GM12878 (cell line): ENCODE measurements at regions not wholly inside any gene's neighbourhood (a gene's known extent, or its start where the extent isn't known, plus 50 kb on each side); places are given as distances from the start of the nearest gene placed in this dataset.

Source experiments
- ATAC-seq: fragments of 200-7000 bp; cut with Tn5 transposase; 3 replicates; pipeline ENCODE4 v1.9.1; 2020; ENCODE audit warnings: mild to moderate bottlenecking, moderate library complexity
- BruUV-seq: library from RNA; stranded (reverse); fragments of 400-500 nt; replicated peaks from 2 replicates; lab custom pipeline; 2021; lab: Mats Ljungman, UMichigan
- CTCF ChIA-PET: fragments of 300-600 bp; sonication (Branson Sonifier 250); formaldehyde crosslinking; extraction: SDS; loops from one replicate; lab custom pipeline; 2021; ENCODE audit warnings: inconsistent platforms; lab: Yijun Ruan, JAX
- POLR2A ChIA-PET: fragments of 350-600 bp; formaldehyde crosslinking; extraction: SDS; loops from one replicate; lab custom pipeline; 2021; ENCODE audit warnings: inconsistent platforms; lab: Charles Lee
- RAD21 ChIA-PET: fragments of 300-600 bp; sonication (Branson Sonifier 250); formaldehyde crosslinking; loops from one replicate; lab custom pipeline; 2023; ENCODE audit warnings: antibody characterized with exemption; ENCODE audit not compliant: unreplicated experiment; lab: Charles Lee
- SMC1A ChIA-PET: fragments of 300-600 bp; sonication (Branson Sonifier 250); formaldehyde crosslinking; loops from one replicate; lab custom pipeline; 2023; ENCODE audit not compliant: unreplicated experiment, uncharacterized antibody; lab: Charles Lee
- DNase-seq: peaks from one replicate; pipeline ENCODE4 v3.0.0-alpha.2; 2011; ENCODE audit warnings: low read depth, low spot score
- FAIRE-seq: peaks from 3 replicates; lab custom pipeline; 2011; peaks lifted over from hg19 to GRCh38; lab: Jason Lieb, UNC
- H2AFZ ChIP-seq: 2 replicates; pipeline ENCODE4 v1.6.0; 2011; ENCODE audit warnings: low read depth, low read length, control low read depth; ENCODE audit not compliant: control insufficient read depth
- H3K27ac ChIP-seq: 2 replicates; pipeline ENCODE4 v1.5.1; 2011; ENCODE audit warnings: control low read depth; ENCODE audit not compliant: control insufficient read depth, insufficient read depth
- H3K27me3 ChIP-seq, 2 experiments: replicated peaks in 1 of 2; 2 replicates each; pipeline versions ENCODE4 v1.6.0 to v1.6.1; 2011; ENCODE audit warnings: low read length in 1 of 2; ENCODE audit not compliant: control insufficient read depth in 2 of 2, insufficient read depth in 2 of 2
- H3K36me3 ChIP-seq, 2 experiments: 2 replicates each; pipeline ENCODE4 v1.5.1; 2011; ENCODE audit warnings: low read length in 1 of 2; ENCODE audit not compliant: control insufficient read depth in 2 of 2, insufficient read depth in 2 of 2
- H3K4me1 ChIP-seq: 2 replicates; pipeline ENCODE4 v1.6.1; 2011; ENCODE audit warnings: mild to moderate bottlenecking, low read length, moderate library complexity, mixed read lengths; ENCODE audit not compliant: control insufficient read depth, insufficient read depth
- H3K4me2 ChIP-seq: 2 replicates; pipeline ENCODE4 v1.6.0; 2011; ENCODE audit warnings: control low read depth; ENCODE audit not compliant: control insufficient read depth, insufficient read depth
- H3K4me3 ChIP-seq: fragments of 200-600 bp; sonication (generic); 2 replicates; pipeline ENCODE4 v1.5.1; 2016
- H3K79me2 ChIP-seq: 2 replicates; pipeline ENCODE4 v1.6.0; 2011; ENCODE audit warnings: low read length; ENCODE audit not compliant: control insufficient read depth, insufficient read depth
- H3K9ac ChIP-seq: 2 replicates; pipeline ENCODE4 v1.8.0; 2011; ENCODE audit warnings: low read length, control low read depth, mixed read lengths; ENCODE audit not compliant: control insufficient read depth, insufficient read depth
- H3K9me3 ChIP-seq: replicated peaks from 3 replicates; pipeline ENCODE4 v1.5.1; 2011; ENCODE audit warnings: mild to moderate bottlenecking, low read length; ENCODE audit not compliant: control insufficient read depth, insufficient read depth
- H4K20me1 ChIP-seq: 2 replicates; pipeline ENCODE4 v1.6.0; 2011; ENCODE audit not compliant: control insufficient read depth, insufficient read depth
- CBX3 ChIP-seq: fragments of 200-600 bp; sonication (generic); IDR thresholded peaks from 2 replicates; pipeline ENCODE4 v1.6.1; 2016; ENCODE audit warnings: low read depth, borderline replicate concordance
- EED ChIP-seq: sonication (generic); IDR thresholded peaks from 2 replicates; pipeline ENCODE4 v1.6.1; 2016; ENCODE audit warnings: antibody characterized with exemption, low read depth
- FOXM1 ChIP-seq: IDR thresholded peaks from 2 replicates; pipeline ENCODE4 v1.6.1; 2012; ENCODE audit warnings: low read depth, mild to moderate bottlenecking, inconsistent platforms, low read length, moderate library complexity
- GABPA ChIP-seq: IDR thresholded peaks from 2 replicates; pipeline ENCODE4 v1.6.1; 2014; ENCODE audit warnings: antibody characterized with exemption, low read depth, mild to moderate bottlenecking, inconsistent platforms
- IKZF1 ChIP-seq: fragments of 450-650 bp; conservative IDR thresholded peaks from 2 replicates; pipeline ENCODE4 v1.6.1; 2017; ENCODE audit warnings: antibody characterized with exemption, mild to moderate bottlenecking
- IRF3 ChIP-seq: fragments of 450-650 bp; IDR thresholded peaks from 2 replicates; pipeline ENCODE4 v1.6.1; 2014; ENCODE audit warnings: mild to moderate bottlenecking
- JUND ChIP-seq: IDR thresholded peaks from 2 replicates; pipeline ENCODE4 v1.6.1; 2012; ENCODE audit warnings: low read depth, mild to moderate bottlenecking, low read length, improper control_type of control experiment, moderate library complexity
- KDM1A ChIP-seq: fragments of 200-600 bp; sonication (generic); IDR thresholded peaks from 2 replicates; pipeline ENCODE4 v1.6.1; 2016; ENCODE audit warnings: borderline replicate concordance
- MEF2A ChIP-seq: IDR thresholded peaks from 2 replicates; pipeline ENCODE4 v1.6.1; 2011; ENCODE audit warnings: low read depth, mild to moderate bottlenecking, low read length, moderate library complexity; ENCODE audit not compliant: insufficient read depth
- MTA2 ChIP-seq: fragments of 450-650 bp; IDR thresholded peaks from 2 replicates; pipeline ENCODE4 v1.6.1; 2016; ENCODE audit warnings: low read depth, mild to moderate bottlenecking, moderate library complexity
- PBX3 ChIP-seq: IDR thresholded peaks from 2 replicates; pipeline ENCODE4 v1.6.1; 2011; ENCODE audit warnings: mild to moderate bottlenecking, low read depth, low read length, moderate library complexity; ENCODE audit not compliant: insufficient replicate concordance
- RCOR1 ChIP-seq: conservative IDR thresholded peaks from 2 replicates; pipeline ENCODE4 v1.6.1; 2012; ENCODE audit warnings: low read depth, low read length, improper control_type of control experiment
- SMARCA5 ChIP-seq: fragments of 450-650 bp; IDR thresholded peaks from 2 replicates; pipeline ENCODE4 v1.6.1; 2017; ENCODE audit warnings: mild to moderate bottlenecking
- SPI1 ChIP-seq: IDR thresholded peaks from 2 replicates; pipeline ENCODE4 v1.6.1; 2011; ENCODE audit warnings: low read depth, mild to moderate bottlenecking, low read length, moderate library complexity, borderline replicate concordance; ENCODE audit not compliant: insufficient read depth
- STAT1 ChIP-seq: fragments of 450-650 bp; conservative IDR thresholded peaks from 2 replicates; pipeline ENCODE4 v1.6.1; 2014; ENCODE audit warnings: antibody characterized with exemption, mild to moderate bottlenecking
- WGBS: methylation state at CpG from one replicate; pipeline ENCODE4 v1.1.6; 2016; ENCODE audit warnings: low lambda C conversion rate; ENCODE audit not compliant: insufficient replicate concordance, insufficient coverage; ENCODE audit errors: missing lambda C conversion rate; 5-methylcytosine and 5-hydroxymethylcytosine counted together
- in situ Hi-C: fragments of 300-500 bp; cut with MboI; formaldehyde crosslinking; loops from 9 replicates; pipeline ENCODE4 v1.14.3; 2018; ENCODE audit warnings: mixed read lengths
- intact Hi-C: fragments of 100-400 bp; cut with micrococcal nuclease; formaldehyde crosslinking; loops from one replicate; pipeline ENCODE4 v1.14.2; 2022; ENCODE audit not compliant: unreplicated experiment

- DNase-seq (no peak), FAIRE-seq (no peak), ATAC-seq (no peak)
- in situ Hi-C loops = no loop called here
- RAD21 ChIA-PET = no interaction called here
- SMC1A ChIA-PET = no interaction called here
- Histone ChIP-seq H3K4me2 (no peak overlapping the region), H3K36me3 (no peaks in the 10 kb centered on the region), H3K4me1 (no peaks in the 10 kb centered on the region), H2AFZ (no peak overlapping the region), H3K79me2 (no peaks in the 10 kb centered on the region), H3K9me3 (no peaks in the 10 kb centered on the region), H3K4me3 (no peak overlapping the region), H4K20me1 (no peaks in the 10 kb centered on the region), H3K27me3 (no peaks in the 10 kb centered on the region), H3K9ac (no peak overlapping the region), H3K27ac (no peak overlapping the region)
- POLR2A ChIA-PET = no interaction called here
- BruUV-seq = no TSS peak
- intact Hi-C loops = no loop called here
- CTCF ChIA-PET = no interaction called here
- TF ChIP-seq SMARCA5 = no peak
- no peak for TF ChIP-seq SPI1
- TF ChIP-seq JUND = no peak
These were observed 744.8 kb downstream of the KCTD16 start for GRCh38 chr5:144915452-144915851.

- no peaks in the 10 kb centered on the region for H3K36me3 ChIP-seq
- H3K4me3 ChIP-seq = no peak overlapping the region
- no peak overlapping the region for H2AFZ ChIP-seq
- no peaks in the 10 kb centered on the region for H3K27me3 ChIP-seq
- BruUV-seq = no TSS peak
- H3K9ac ChIP-seq = no peak overlapping the region
- no peak overlapping the region for H3K4me2 ChIP-seq
- RAD21 ChIA-PET = no interaction called here
- H3K79me2 ChIP-seq = no peaks in the 10 kb centered on the region
- SMC1A ChIA-PET = no interaction called here
- intact Hi-C loops (no loop called here), in situ Hi-C loops (no loop called here)
- CTCF ChIA-PET = no interaction called here
- ATAC-seq (no peak), DNase-seq (no peak), FAIRE-seq (no peak)
- WGBS = 0% methylated on average over 2 of the region's 2 CpGs
- no peaks in the 10 kb centered on the region for H3K4me1 ChIP-seq
- H3K27ac ChIP-seq = no peak overlapping the region
- no peaks in the 10 kb centered on the region for H4K20me1 ChIP-seq
- POLR2A ChIA-PET = interaction anchor here (0.7 kb wide), 1 partner anchor 1213 kb away, joined by 3 read pairs; no protein-coding TSS in a partner anchor
- no peaks in the 10 kb centered on the region for H3K9me3 ChIP-seq
- no peak for TF ChIP-seq IRF3
- no peak for TF ChIP-seq PBX3
- TF ChIP-seq EED = no peak
- no peak for TF ChIP-seq GABPA
- no peak for TF ChIP-seq MEF2A
- TF ChIP-seq CBX3 = no peak
- no peak for TF ChIP-seq MTA2
- no peak for TF ChIP-seq IKZF1
- no peak for TF ChIP-seq STAT1
- no peak for TF ChIP-seq KDM1A
- no peak for TF ChIP-seq RCOR1
- TF ChIP-seq SPI1 = no peak
- no peak for TF ChIP-seq FOXM1
These were observed 743.0 kb downstream of the KCTD16 start for GRCh38 chr5:144913661-144914060.
